IMR-90 (cell line): ENCODE measurements at regions not wholly inside any gene's neighbourhood (a gene's known extent, or its start where the extent isn't known, plus 50 kb on each side); places are given as distances from the start of the nearest gene placed in this dataset.

ENCODE experiments used
- ATAC-seq: fragments of 200-7000 bp; cut with Tn5 transposase; 2 replicates; pipeline ENCODE4 v1.9.1; 2020; ENCODE audit warnings: low read depth, mild to moderate bottlenecking, moderate library complexity
- BruUV-seq: library from RNA; stranded (reverse); fragments of 400-500 nt; replicated peaks from 2 replicates; lab custom pipeline; 2021; lab: Mats Ljungman, UMichigan
- CTCF ChIA-PET: fragments of 300-600 bp; formaldehyde crosslinking; extraction: SDS; loops from one replicate; lab custom pipeline; 2021; ENCODE audit warnings: antibody characterized with exemption; lab: Yijun Ruan, JAX
- POLR2A ChIA-PET: fragments of 300-600 bp; sonication (Branson Sonifier 250); formaldehyde crosslinking; loops from one replicate; lab custom pipeline; 2022; ENCODE audit warnings: antibody characterized with exemption; ENCODE audit not compliant: unreplicated experiment; lab: Charles Lee
- DNase-seq: peaks from one replicate; pipeline ENCODE4 v3.0.0; 2013
- H2AFZ ChIP-seq: replicated peaks from 2 replicates; pipeline ENCODE3; 2013; ENCODE audit warnings: low read length, mild to moderate bottlenecking; ENCODE audit not compliant: poor library complexity
- H2AK5ac ChIP-seq: 2 replicates; pipeline ENCODE4 v1.6.1; 2013; ENCODE audit warnings: low read depth, low read length, inconsistent platforms
- H2AK9ac ChIP-seq: replicated peaks from 2 replicates; pipeline ENCODE3; 2013; ENCODE audit warnings: mild to moderate bottlenecking, low read depth, low read length, moderate library complexity; ENCODE audit not compliant: poor library complexity
- H2BK120ac ChIP-seq: 2 replicates; pipeline ENCODE4 v1.6.1; 2013; ENCODE audit warnings: low read depth, low read length, inconsistent platforms
- H2BK15ac ChIP-seq: 3 replicates; pipeline ENCODE4 v1.6.1; 2013; ENCODE audit warnings: low read depth, low read length, inconsistent platforms
- H2BK20ac ChIP-seq: 2 replicates; pipeline ENCODE4 v1.6.1; 2013; ENCODE audit warnings: low read depth, mild to moderate bottlenecking, inconsistent platforms, low read length, moderate library complexity
- H2BK5ac ChIP-seq: 2 replicates; pipeline ENCODE4 v1.6.1; 2013; ENCODE audit warnings: mild to moderate bottlenecking, low read depth, low read length, inconsistent platforms; ENCODE audit not compliant: poor library complexity, severe bottlenecking
- H3K14ac ChIP-seq: replicated peaks from 2 replicates; pipeline ENCODE4 v1.6.1; 2013; ENCODE audit warnings: low read depth, low read length, inconsistent platforms
- H3K18ac ChIP-seq: 2 replicates; pipeline ENCODE4 v1.6.1; 2013; ENCODE audit warnings: low read depth, low read length, control low read depth
- H3K23ac ChIP-seq: 2 replicates; pipeline ENCODE4 v1.6.1; 2013; ENCODE audit warnings: low read depth, low read length, inconsistent platforms
- H3K27ac ChIP-seq: 2 replicates; pipeline ENCODE4 v1.5.1; 2013; ENCODE audit warnings: mild to moderate bottlenecking, control low read depth, low read length; ENCODE audit not compliant: insufficient read depth
- H3K27me3 ChIP-seq: 2 replicates; pipeline ENCODE4 v1.6.1; 2013; ENCODE audit warnings: low read length; ENCODE audit not compliant: control insufficient read depth, insufficient read depth
- H3K36me3 ChIP-seq: 2 replicates; pipeline ENCODE4 v1.6.1; 2013; ENCODE audit warnings: low read length, mixed read lengths; ENCODE audit not compliant: control insufficient read depth, insufficient read depth
- H3K4ac ChIP-seq: 2 replicates; pipeline ENCODE4 v1.6.1; 2013; ENCODE audit warnings: low read depth, low read length, inconsistent platforms
- H3K4me1 ChIP-seq: 2 replicates; pipeline ENCODE4 v1.6.1; 2013; ENCODE audit warnings: low read length, mixed read lengths; ENCODE audit not compliant: control insufficient read depth, insufficient read depth
- H3K4me2 ChIP-seq: 2 replicates; pipeline ENCODE4 v1.6.1; 2013; ENCODE audit warnings: low read depth, mild to moderate bottlenecking, control low read depth, low read length, moderate library complexity
- H3K4me3 ChIP-seq: 2 replicates; pipeline ENCODE4 v1.5.1; 2013; ENCODE audit warnings: low read depth, mild to moderate bottlenecking, control low read depth, low read length, moderate library complexity; ENCODE audit not compliant: insufficient read depth
- H3K56ac ChIP-seq: 2 replicates; pipeline ENCODE4 v1.6.1; 2013; ENCODE audit warnings: low read length, inconsistent platforms; ENCODE audit not compliant: insufficient read depth; ENCODE audit errors: extremely low read depth
- H3K79me1 ChIP-seq, 2 experiments: 2 replicates each; pipeline ENCODE4 v1.6.1; 2013; ENCODE audit warnings: low read length in 2 of 2, inconsistent platforms in 1 of 2, low read depth in 1 of 2
- H3K9ac ChIP-seq: 2 replicates; pipeline ENCODE4 v1.6.1; 2013; ENCODE audit warnings: low read depth, low read length, control low read depth
- H3K9me1 ChIP-seq: 2 replicates; pipeline ENCODE4 v1.6.1; 2013; ENCODE audit warnings: low read length, inconsistent platforms; ENCODE audit not compliant: insufficient read depth
- H3K9me3 ChIP-seq: 2 replicates; pipeline ENCODE4 v1.6.1; 2013; ENCODE audit warnings: low read length; ENCODE audit not compliant: control insufficient read depth, insufficient read depth
- H4K20me1 ChIP-seq: 2 replicates; pipeline ENCODE4 v1.6.1; 2013; ENCODE audit warnings: low read length, inconsistent platforms; ENCODE audit not compliant: insufficient read depth
- H4K5ac ChIP-seq: 2 replicates; pipeline ENCODE4 v1.6.1; 2013; ENCODE audit warnings: mild to moderate bottlenecking, low read depth, low read length, control low read depth
- H4K8ac ChIP-seq, 2 experiments: 2 replicates each; pipeline ENCODE4 v1.6.1; 2013; ENCODE audit warnings: low read depth in 2 of 2, low read length in 2 of 2, control low read depth in 1 of 2, inconsistent platforms in 1 of 2
- H4K91ac ChIP-seq: 2 replicates; pipeline ENCODE4 v1.6.1; 2013; ENCODE audit warnings: low read depth, low read length, inconsistent platforms; ENCODE audit not compliant: insufficient read depth
- CEBPB ChIP-seq: IDR thresholded peaks from 2 replicates; pipeline ENCODE4 v1.6.1; 2012; ENCODE audit warnings: low read depth, low read length, improper control_type of control experiment
- CHD1 ChIP-seq: IDR thresholded peaks from 2 replicates; pipeline ENCODE4 v1.6.1; 2012; ENCODE audit warnings: low read depth, low read length, improper control_type of control experiment
- CTCF ChIP-seq: conservative IDR thresholded peaks from 2 replicates; pipeline ENCODE4 v1.5.1; 2012; ENCODE audit warnings: mild to moderate bottlenecking, low read depth, low read length, improper control_type of control experiment
- ELK1 ChIP-seq: fragments of 150-350 bp; IDR thresholded peaks from 2 replicates; pipeline ENCODE4 v1.6.1; 2016; ENCODE audit warnings: low read depth, mild to moderate bottlenecking, low read length, moderate library complexity, borderline replicate concordance
- FOS ChIP-seq: fragments of 150-350 bp; IDR thresholded peaks from 2 replicates; pipeline ENCODE4 v1.6.1; 2016; ENCODE audit warnings: low read depth, low read length
- MAZ ChIP-seq: IDR thresholded peaks from 2 replicates; pipeline ENCODE4 v1.6.1; 2012; ENCODE audit warnings: low read depth, mild to moderate bottlenecking, low read length, improper control_type of control experiment, moderate library complexity, borderline replicate concordance
- MXI1 ChIP-seq: IDR thresholded peaks from 2 replicates; pipeline ENCODE4 v1.6.1; 2012; ENCODE audit warnings: low read depth, mild to moderate bottlenecking, low read length, moderate library complexity, borderline replicate concordance
- NFE2L2 ChIP-seq: fragments of 150-350 bp; IDR thresholded peaks from 2 replicates; pipeline ENCODE4 v1.6.1; 2016; ENCODE audit warnings: low read depth, mild to moderate bottlenecking, low read length
- POLR2A ChIP-seq: IDR thresholded peaks from 2 replicates; pipeline ENCODE4 v1.6.1; 2012; ENCODE audit warnings: mild to moderate bottlenecking, low read depth, low read length
- RCOR1 ChIP-seq: IDR thresholded peaks from 2 replicates; pipeline ENCODE4 v1.6.1; 2012; ENCODE audit warnings: mild to moderate bottlenecking, low read length, improper control_type of control experiment; ENCODE audit not compliant: insufficient replicate concordance
- USF2 ChIP-seq: fragments of 150-350 bp; IDR thresholded peaks from 2 replicates; pipeline ENCODE4 v1.6.1; 2017; ENCODE audit warnings: mild to moderate bottlenecking, antibody characterized with exemption, low read length, low read depth
- WGBS, 2 experiments: methylation state at CpG; one replicate each; pipeline versions ENCODE4 v1.1.5 to v1.1.7; 2013; ENCODE audit warnings: missing lambda C conversion rate in 2 of 2; ENCODE audit not compliant: insufficient read length in 1 of 2; ENCODE audit errors: extremely low coverage in 2 of 2; 5-methylcytosine and 5-hydroxymethylcytosine counted together
- dilution Hi-C: fragments of 300-500 bp; cut with HindIII; formaldehyde crosslinking; loops from one replicate; pipeline ENCODE4 v1.14.3; 2018; ENCODE audit warnings: low sequenced_read_pairs; ENCODE audit not compliant: unreplicated experiment
- in situ Hi-C: fragments of 300-500 bp; cut with MboI; formaldehyde crosslinking; loops from 3 replicates; pipeline ENCODE4 v1.14.3; 2019; ENCODE audit warnings: low sequenced_read_pairs, inconsistent platforms, mixed read lengths
- intact Hi-C: fragments of 100-400 bp; cut with micrococcal nuclease; formaldehyde crosslinking; loops from 2 replicates; pipeline ENCODE4 v1.10.0; 2022

- no peaks in the 10 kb centered on the region for H3K9me3 ChIP-seq
- ChIA-PET CTCF (no interaction called here), POLR2A (no interaction called here)
- H3K4me2 ChIP-seq: no peak overlapping the region
- no peak overlapping the region for H4K5ac ChIP-seq
- H3K14ac ChIP-seq: no peak overlapping the region
- BruUV-seq: no TSS peak
- ATAC-seq: no peak
- no peak overlapping the region for H3K9ac ChIP-seq
- H3K56ac ChIP-seq: no peak overlapping the region
- H3K9me1 ChIP-seq: no peaks in the 10 kb centered on the region
- H3K23ac ChIP-seq: no peak overlapping the region
- no peak overlapping the region for H4K91ac ChIP-seq
- H3K79me1 ChIP-seq: no peaks in the 10 kb centered on the region
- 17% methylated on average over 1 of the region's 7 CpGs; no CpG with 5 or more reads in 1 of the 2 experiments for WGBS, 2 experiments
- H4K8ac ChIP-seq: no peak overlapping the region
- in situ Hi-C loops (no loop called here), dilution Hi-C loops (no loop called here), intact Hi-C loops (no loop called here)
- no peaks in the 10 kb centered on the region for H3K36me3 ChIP-seq
- no peak overlapping the region for H3K4ac ChIP-seq
- no peaks in the 10 kb centered on the region for H4K20me1 ChIP-seq
- H2AK5ac ChIP-seq: no peak overlapping the region
- no peak overlapping the region for H2BK20ac ChIP-seq
- H2BK5ac ChIP-seq: no peak overlapping the region
- no peak overlapping the region for H2BK15ac ChIP-seq
- H3K27me3 ChIP-seq: peaks cover 2% of the 10 kb centered on the region
- H3K4me3 ChIP-seq: no peak overlapping the region
- no peak overlapping the region for H2AFZ ChIP-seq
- DNase-seq: no peak
- no peak overlapping the region for H2BK120ac ChIP-seq
- H3K18ac ChIP-seq: no peak overlapping the region
- H2AK9ac ChIP-seq: no peak overlapping the region
- H3K27ac ChIP-seq: no peak overlapping the region
- TF ChIP-seq CHD1: no peak
- no peak for TF ChIP-seq FOS
- no peak for TF ChIP-seq MAZ
- TF ChIP-seq POLR2A: no peak
- TF ChIP-seq USF2: no peak
- no peak for TF ChIP-seq CEBPB
- no peak for TF ChIP-seq ELK1
- no peak for TF ChIP-seq NFE2L2
- no peak for TF ChIP-seq MXI1
- no peak for TF ChIP-seq RCOR1
- no peak for TF ChIP-seq CTCF
- H3K4me1 ChIP-seq: no peaks in the 10 kb centered on the region
Measured at GRCh38 chr10:113979409-113979808, 64.3 kb upstream of the ADRB1 start.
